Activated T-helper 17 cell treated with anti-CD3 and anti-CD28 coated beads, Interleukin-2, amount 50 U/mL, for 72 hours (primary cell): ENCODE measurements at regions not wholly inside any gene's neighbourhood (a gene's known extent, or its start where the extent isn't known, plus 50 kb on each side); places are given as distances from the start of the nearest gene placed in this dataset.

ENCODE experiments used
- ATAC-seq: fragments of 150-1000 bp; cut with Tn5 transposase; replicated peaks from 2 replicates; pipeline ENCODE4 v1.10.0; 2021; ENCODE audit warnings: mild to moderate bottlenecking, moderate library complexity
- H3K27ac Mint-ChIP-seq: one replicate; pipeline ENCODE4 v1.8.0; 2022; ENCODE audit warnings: mixed read lengths
- H3K27me3 Mint-ChIP-seq: one replicate; pipeline ENCODE4 v1.8.0; 2022; ENCODE audit warnings: mixed read lengths
- H3K36me3 Mint-ChIP-seq: one replicate; pipeline ENCODE4 v1.8.0; 2022; ENCODE audit warnings: low read depth, mild to moderate bottlenecking, mixed read lengths
- H3K4me1 Mint-ChIP-seq: one replicate; pipeline ENCODE4 v1.8.0; 2022; ENCODE audit warnings: mixed read lengths
- H3K4me3 Mint-ChIP-seq: one replicate; pipeline ENCODE4 v1.8.0; 2022; ENCODE audit warnings: mild to moderate bottlenecking, mixed read lengths
- H3K9me3 Mint-ChIP-seq: one replicate; pipeline ENCODE4 v1.8.0; 2022; ENCODE audit warnings: mixed read lengths

GRCh38 chr10:91036807-91037411, 116.0 kb upstream of the ANKRD1 start:
- no peak for ATAC-seq
- Mint-ChIP-seq H3K36me3 (no peaks in the 10 kb centered on the region), H3K27me3 (no peaks in the 10 kb centered on the region), H3K27ac (peak overlapping the region; percentile 18), H3K4me1 (peaks cover 14% of the 10 kb centered on the region), H3K4me3 (no peak overlapping the region), H3K9me3 (peaks cover 4% of the 10 kb centered on the region)

- H3K4me1 Mint-ChIP-seq, result peaks cover 6% of the 10 kb centered on the region
- H3K4me3 Mint-ChIP-seq, result no peak overlapping the region
- no peak for ATAC-seq
- H3K36me3 Mint-ChIP-seq, result no peaks in the 10 kb centered on the region
- H3K27ac Mint-ChIP-seq, result no peak overlapping the region
- H3K9me3 Mint-ChIP-seq, result peaks cover 4% of the 10 kb centered on the region
- H3K27me3 Mint-ChIP-seq, result peaks cover 5% of the 10 kb centered on the region
Observed at GRCh38 chr10:91038971-91039370, 118.1 kb upstream of the ANKRD1 start.

GRCh38 chr10:91040343-91040742, 119.5 kb upstream of the ANKRD1 start:
- no peaks in the 10 kb centered on the region for H3K4me1 Mint-ChIP-seq
- H3K36me3 Mint-ChIP-seq, result no peaks in the 10 kb centered on the region
- H3K9me3 Mint-ChIP-seq, result no peaks in the 10 kb centered on the region
- peaks cover 5% of the 10 kb centered on the region for H3K27me3 Mint-ChIP-seq
- no peak for ATAC-seq
- H3K27ac Mint-ChIP-seq, result no peak overlapping the region
- no peak overlapping the region for H3K4me3 Mint-ChIP-seq

DNA sequence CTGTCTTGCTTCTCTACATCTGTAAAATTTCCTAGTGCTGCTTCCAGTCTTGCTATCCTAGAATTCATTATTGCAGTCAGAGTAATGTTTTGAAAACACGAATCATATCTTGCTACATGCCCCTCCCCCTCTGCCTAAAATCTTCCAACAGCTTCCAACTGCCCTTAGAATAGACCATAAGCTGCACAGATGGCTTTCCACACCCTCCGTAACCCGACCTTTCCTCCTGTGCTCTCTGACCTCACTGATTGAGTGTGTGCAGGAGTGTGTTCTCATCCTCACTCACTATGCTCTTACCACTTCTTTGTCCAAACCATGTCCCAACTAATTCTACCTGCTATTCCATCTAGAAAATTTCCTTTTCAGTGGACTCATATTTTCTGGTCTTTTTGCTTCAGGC, 121.2 kb upstream of the ANKRD1 start:
- H3K27me3 Mint-ChIP-seq, result peaks cover 12% of the 10 kb centered on the region
- no peaks in the 10 kb centered on the region for H3K4me1 Mint-ChIP-seq
- no peaks in the 10 kb centered on the region for H3K9me3 Mint-ChIP-seq
- no peak overlapping the region for H3K27ac Mint-ChIP-seq
- no peak for ATAC-seq
- no peak overlapping the region for H3K4me3 Mint-ChIP-seq
- H3K36me3 Mint-ChIP-seq, result no peaks in the 10 kb centered on the region

GRCh38 chr10:91043173-91043910, 122.5 kb upstream of the ANKRD1 start:
- no peaks in the 10 kb centered on the region for H3K36me3 Mint-ChIP-seq
- H3K4me3 Mint-ChIP-seq, result no peak overlapping the region
- no peaks in the 10 kb centered on the region for H3K9me3 Mint-ChIP-seq
- H3K27me3 Mint-ChIP-seq, result peaks cover 14% of the 10 kb centered on the region
- no peaks in the 10 kb centered on the region for H3K4me1 Mint-ChIP-seq
- no peak overlapping the region for H3K27ac Mint-ChIP-seq
- ATAC-seq, result no peak

DNA sequence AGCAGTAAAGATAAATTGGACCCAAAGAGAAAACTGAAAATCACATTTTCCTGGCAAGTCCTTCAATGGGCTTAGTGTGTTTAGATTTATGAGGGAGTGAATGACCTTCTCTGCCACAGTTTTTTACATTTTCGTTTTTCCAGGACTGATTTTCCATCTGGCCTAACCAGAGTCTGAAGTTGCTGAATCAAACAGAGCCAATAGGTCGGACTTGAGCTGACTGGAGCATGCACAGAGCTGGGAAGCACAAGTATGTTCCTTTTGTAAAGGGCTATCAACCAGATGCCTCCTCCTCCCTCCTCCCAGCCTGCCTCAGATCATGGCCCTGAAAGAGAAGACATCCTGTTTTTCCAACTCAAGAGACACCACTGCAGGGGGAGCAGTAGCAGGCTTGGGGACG, 126.0 kb upstream of the ANKRD1 start:
- ATAC-seq, result no peak
- peaks cover 20% of the 10 kb centered on the region for H3K27me3 Mint-ChIP-seq
- H3K9me3 Mint-ChIP-seq, result no peaks in the 10 kb centered on the region
- no peaks in the 10 kb centered on the region for H3K36me3 Mint-ChIP-seq
- no peak overlapping the region for H3K27ac Mint-ChIP-seq
- no peak overlapping the region for H3K4me3 Mint-ChIP-seq
- no peaks in the 10 kb centered on the region for H3K4me1 Mint-ChIP-seq

- H3K4me1 Mint-ChIP-seq, result no peaks in the 10 kb centered on the region
- ATAC-seq, result no peak
- H3K27ac Mint-ChIP-seq, result no peak overlapping the region
- peaks cover 22% of the 10 kb centered on the region for H3K27me3 Mint-ChIP-seq
- H3K36me3 Mint-ChIP-seq, result no peaks in the 10 kb centered on the region
- H3K9me3 Mint-ChIP-seq, result no peaks in the 10 kb centered on the region
- H3K4me3 Mint-ChIP-seq, result no peak overlapping the region
Observed at GRCh38 chr10:91048380-91048779, 127.5 kb upstream of the ANKRD1 start.

- H3K9me3 Mint-ChIP-seq, result no peaks in the 10 kb centered on the region
- H3K27ac Mint-ChIP-seq, result no peak overlapping the region
- no peaks in the 10 kb centered on the region for H3K4me1 Mint-ChIP-seq
- H3K36me3 Mint-ChIP-seq, result no peaks in the 10 kb centered on the region
- peaks cover 22% of the 10 kb centered on the region for H3K27me3 Mint-ChIP-seq
- ATAC-seq, result no peak
- no peak overlapping the region for H3K4me3 Mint-ChIP-seq
Observed at GRCh38 chr10:91049296-91049987, 128.6 kb upstream of the ANKRD1 start.

GRCh38 chr10:91049988-91050360, 129.1 kb upstream of the ANKRD1 start:
- Mint-ChIP-seq H3K4me3 (no peak overlapping the region), H3K27ac (no peak overlapping the region), H3K27me3 (peaks cover 22% of the 10 kb centered on the region), H3K4me1 (no peaks in the 10 kb centered on the region), H3K9me3 (no peaks in the 10 kb centered on the region), H3K36me3 (no peaks in the 10 kb centered on the region)
- ATAC-seq, result no peak

GRCh38 chr10:91050371-91051034, 129.6 kb upstream of the ANKRD1 start:
- no peak overlapping the region for H3K27ac Mint-ChIP-seq
- no peaks in the 10 kb centered on the region for H3K9me3 Mint-ChIP-seq
- ATAC-seq, result no peak
- peaks cover 21% of the 10 kb centered on the region for H3K27me3 Mint-ChIP-seq
- no peak overlapping the region for H3K4me3 Mint-ChIP-seq
- no peaks in the 10 kb centered on the region for H3K36me3 Mint-ChIP-seq
- no peaks in the 10 kb centered on the region for H3K4me1 Mint-ChIP-seq

DNA sequence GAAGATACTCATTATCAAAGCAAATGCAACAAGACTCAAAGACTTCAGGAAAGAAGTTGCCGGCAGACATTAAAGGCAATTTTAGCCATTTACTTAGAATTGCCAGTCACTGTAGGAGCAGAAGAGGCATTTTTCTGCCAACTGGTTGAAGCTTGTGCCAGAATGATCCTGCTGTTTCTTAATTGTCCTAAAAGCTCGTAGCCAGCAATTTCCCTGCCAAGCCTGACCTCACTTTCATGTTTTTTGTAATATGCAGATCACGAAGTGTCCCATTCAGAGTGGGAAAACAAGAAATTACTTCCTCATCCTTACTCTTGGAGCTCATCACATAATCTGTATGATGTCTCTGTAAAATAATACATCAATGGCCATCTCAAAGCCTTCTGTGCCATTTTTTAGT, 130.9 kb upstream of the ANKRD1 start:
- H3K4me3 Mint-ChIP-seq, result no peak overlapping the region
- ATAC-seq, result no peak
- H3K27ac Mint-ChIP-seq, result no peak overlapping the region
- H3K36me3 Mint-ChIP-seq, result no peaks in the 10 kb centered on the region
- peaks cover 15% of the 10 kb centered on the region for H3K27me3 Mint-ChIP-seq
- no peaks in the 10 kb centered on the region for H3K9me3 Mint-ChIP-seq
- no peaks in the 10 kb centered on the region for H3K4me1 Mint-ChIP-seq

- Mint-ChIP-seq H3K4me3 (no peak overlapping the region), H3K4me1 (no peaks in the 10 kb centered on the region), H3K36me3 (no peaks in the 10 kb centered on the region), H3K27me3 (peaks cover 13% of the 10 kb centered on the region), H3K27ac (no peak overlapping the region), H3K9me3 (no peaks in the 10 kb centered on the region)
- ATAC-seq, result no peak
Observed at GRCh38 chr10:91054325-91054724, 133.4 kb upstream of the ANKRD1 start.

DNA sequence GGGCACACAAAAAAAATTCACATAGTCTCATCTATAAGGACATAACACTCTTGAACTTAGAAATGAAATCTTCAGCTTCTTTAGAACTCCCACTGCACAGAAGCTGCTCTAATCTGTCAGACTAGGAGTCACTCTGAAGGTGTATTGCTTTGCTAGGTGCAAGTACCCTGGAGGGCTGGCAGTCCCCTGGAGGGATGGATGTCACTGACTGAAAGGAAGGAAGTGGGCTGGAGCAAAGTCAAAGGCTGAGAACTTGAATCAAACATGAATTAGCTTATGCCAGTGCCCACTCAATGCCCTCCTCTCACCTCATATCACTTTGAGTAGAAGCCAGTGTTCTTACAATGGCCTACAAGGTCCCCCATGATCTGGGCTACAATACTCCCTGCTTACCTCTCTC, 140.3 kb upstream of the ANKRD1 start:
- Mint-ChIP-seq H3K9me3 (no peaks in the 10 kb centered on the region), H3K27ac (no peak overlapping the region), H3K27me3 (peaks cover 3% of the 10 kb centered on the region), H3K36me3 (no peaks in the 10 kb centered on the region), H3K4me1 (no peaks in the 10 kb centered on the region), H3K4me3 (no peak overlapping the region)
- ATAC-seq, result no peak

GRCh38 chr10:91061608-91062007, 140.7 kb upstream of the ANKRD1 start:
- no peak for ATAC-seq
- no peak overlapping the region for H3K4me3 Mint-ChIP-seq
- H3K9me3 Mint-ChIP-seq, result no peaks in the 10 kb centered on the region

GRCh38 chr10:91062091-91062490, 141.2 kb upstream of the ANKRD1 start:
- Mint-ChIP-seq H3K4me3 (no peak overlapping the region), H3K27ac (no peak overlapping the region), H3K36me3 (no peaks in the 10 kb centered on the region), H3K27me3 (peaks cover 3% of the 10 kb centered on the region), H3K4me1 (no peaks in the 10 kb centered on the region), H3K9me3 (no peaks in the 10 kb centered on the region)
- ATAC-seq, result no peak

More at GRCh38 chr10:91061608-91062007, 140.7 kb upstream of the ANKRD1 start:
- Mint-ChIP-seq H3K36me3 (no peaks in the 10 kb centered on the region), H3K27me3 (peaks cover 3% of the 10 kb centered on the region), H3K4me1 (no peaks in the 10 kb centered on the region), H3K27ac (no peak overlapping the region)
